Peyer's patch (tissue), 4 donors: ENCODE measurements at regions not wholly inside any gene's neighbourhood (a gene's known extent, or its start where the extent isn't known, plus 50 kb on each side); places are given as distances from the start of the nearest gene placed in this dataset.

Experiments used
- POLR2A ChIP-seq, 2 donors: fragments of 450-650 bp; IDR thresholded peaks; one replicate each; pipeline ENCODE4 v1.5.1; 2017; ENCODE audit warnings: antibody characterized with exemption in 2 of 2, mild to moderate bottlenecking in 2 of 2, moderate library complexity in 2 of 2
- TF ChIP-seq, protein P1 (sequence below), 6 experiments: fragments of 450-650 bp in 4 of 6; fragments of 200-600 bp in 2 of 6; sonication (generic) in 1 of 6; IDR thresholded peaks; one replicate each; pipeline ENCODE4 v1.5.1; 2017 to 2019; ENCODE audit warnings: antibody characterized with exemption in 6 of 6, mild to moderate bottlenecking in 3 of 6, moderate library complexity in 1 of 6

DNA sequence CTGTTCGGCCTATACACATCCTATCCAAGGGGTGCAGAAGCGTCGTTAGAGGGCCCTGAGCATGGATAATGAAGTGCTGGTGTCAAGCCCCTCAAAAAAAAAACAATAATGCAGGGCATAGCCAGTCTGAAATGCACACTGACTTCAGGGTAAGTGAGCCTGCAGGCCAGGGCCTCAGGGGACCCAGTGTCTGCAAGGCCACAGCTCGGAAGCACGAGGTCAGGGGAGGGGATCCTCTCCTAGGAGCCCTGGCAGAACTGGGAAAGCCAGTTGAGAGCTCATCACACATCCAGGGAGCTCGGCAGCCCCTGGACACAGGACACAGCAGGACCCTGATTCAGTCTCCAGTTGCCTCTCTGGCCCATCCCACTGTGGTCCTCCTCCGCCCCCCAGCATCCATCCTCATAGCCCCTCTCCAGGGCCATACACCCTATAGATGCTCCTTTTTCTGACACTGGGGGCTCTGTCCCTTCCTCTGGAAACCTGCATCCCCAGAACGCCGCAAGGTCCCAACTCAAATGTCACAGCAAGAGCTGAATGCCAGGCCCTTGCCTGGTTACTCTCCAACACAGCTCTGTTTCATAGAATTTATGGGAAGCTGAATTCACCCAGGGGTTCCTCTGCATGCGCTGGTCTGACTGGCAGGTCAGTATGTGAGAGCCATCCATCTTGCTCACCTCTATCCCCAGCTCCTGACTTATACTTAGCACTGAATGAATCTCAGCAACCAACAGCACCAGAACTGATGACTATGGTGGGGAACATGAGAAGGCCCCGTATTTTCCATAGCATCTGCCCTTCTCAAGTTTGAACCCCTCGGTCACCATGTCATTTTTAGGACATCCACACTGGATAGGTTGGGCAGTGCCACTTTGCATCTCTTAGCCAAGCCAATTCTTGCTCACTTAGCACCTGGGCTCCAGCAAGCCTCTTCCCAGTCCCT lies 717.0 kb upstream of the IGFBP3 start:
- TF ChIP-seq POLR2A (IDR thresholded peaks at IDR 0.05) = no peak
- TF ChIP-seq, protein P1, sequence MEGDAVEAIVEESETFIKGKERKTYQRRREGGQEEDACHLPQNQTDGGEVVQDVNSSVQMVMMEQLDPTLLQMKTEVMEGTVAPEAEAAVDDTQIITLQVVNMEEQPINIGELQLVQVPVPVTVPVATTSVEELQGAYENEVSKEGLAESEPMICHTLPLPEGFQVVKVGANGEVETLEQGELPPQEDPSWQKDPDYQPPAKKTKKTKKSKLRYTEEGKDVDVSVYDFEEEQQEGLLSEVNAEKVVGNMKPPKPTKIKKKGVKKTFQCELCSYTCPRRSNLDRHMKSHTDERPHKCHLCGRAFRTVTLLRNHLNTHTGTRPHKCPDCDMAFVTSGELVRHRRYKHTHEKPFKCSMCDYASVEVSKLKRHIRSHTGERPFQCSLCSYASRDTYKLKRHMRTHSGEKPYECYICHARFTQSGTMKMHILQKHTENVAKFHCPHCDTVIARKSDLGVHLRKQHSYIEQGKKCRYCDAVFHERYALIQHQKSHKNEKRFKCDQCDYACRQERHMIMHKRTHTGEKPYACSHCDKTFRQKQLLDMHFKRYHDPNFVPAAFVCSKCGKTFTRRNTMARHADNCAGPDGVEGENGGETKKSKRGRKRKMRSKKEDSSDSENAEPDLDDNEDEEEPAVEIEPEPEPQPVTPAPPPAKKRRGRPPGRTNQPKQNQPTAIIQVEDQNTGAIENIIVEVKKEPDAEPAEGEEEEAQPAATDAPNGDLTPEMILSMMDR (IDR thresholded peaks at IDR 0.05) = no peak
